ENCODE measurements at regions not wholly inside any gene's neighbourhood (a gene's known extent, or its start where the extent isn't known, plus 50 kb on each side); places are given as distances from the start of the nearest gene placed in this dataset.

DNA sequence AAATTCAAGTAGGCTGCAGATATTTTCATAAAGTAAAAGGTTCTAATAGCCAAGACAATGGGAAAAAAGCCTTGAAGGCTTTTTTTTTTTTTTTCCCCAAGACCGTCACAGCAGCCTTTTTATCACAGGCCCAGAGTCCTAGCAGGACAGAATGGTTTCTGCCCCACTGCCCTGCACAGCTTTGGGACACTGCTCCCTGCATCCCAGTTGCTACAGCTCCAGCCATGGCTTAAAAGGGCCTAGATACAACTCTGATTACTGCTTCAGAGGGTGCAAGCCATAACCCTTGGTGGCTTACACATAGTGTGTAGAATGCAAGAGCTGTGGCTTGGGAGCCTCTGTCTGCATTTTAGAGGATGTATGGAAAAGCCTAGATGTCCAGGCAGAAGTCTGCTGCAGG, 1362.8 kb downstream of the SLITRK5 start:
- TF ChIP-seq GATA2 (IDR thresholded peaks at IDR 0.05; ENCODE audit: low read depth, low read length), result no peak
- no peak for TF ChIP-seq GATA3 (IDR thresholded peaks at IDR 0.05; ENCODE audit: low read depth, low read length)

Measured in SH-SY5Y (cell line).